NAMALWA (cell line): ENCODE measurements at regions not wholly inside any gene's neighbourhood (a gene's known extent, or its start where the extent isn't known, plus 50 kb on each side); places are given as distances from the start of the nearest gene placed in this dataset.

Source experiments
- DNase-seq: peaks from one replicate; pipeline ENCODE4 v3.0.0-alpha.2; 2015; ENCODE audit warnings: low spot score

GRCh38 chr14:26204366-26204727, 393.5 kb downstream of the NOVA1 start:
- no peak for DNase-seq

GRCh38 chr14:26200687-26201086, 397.1 kb downstream of the NOVA1 start:
- DNase-seq, result no peak

GRCh38 chr14:26199590-26200370, 398.1 kb downstream of the NOVA1 start:
- peak; percentile 2 for DNase-seq

GRCh38 chr14:26199096-26199495, 398.7 kb downstream of the NOVA1 start:
- no peak for DNase-seq

GRCh38 chr14:26194816-26195215, 403.0 kb downstream of the NOVA1 start:
- DNase-seq, result no peak

- no peak for DNase-seq
These were observed 406.2 kb downstream of the NOVA1 start for GRCh38 chr14:26191671-26192070.

GRCh38 chr14:26191123-26191522, 406.7 kb downstream of the NOVA1 start:
- DNase-seq, result no peak

- DNase-seq, result no peak
These were observed 407.2 kb downstream of the NOVA1 start for GRCh38 chr14:26190646-26191045.

- no peak for DNase-seq
These were observed 409.7 kb downstream of the NOVA1 start for GRCh38 chr14:26187996-26188620.

GRCh38 chr14:26180221-26180620, 417.6 kb downstream of the NOVA1 start:
- DNase-seq, result no peak

- DNase-seq, result no peak
These were observed 422.2 kb downstream of the NOVA1 start for GRCh38 chr14:26175658-26176057.

- DNase-seq, result no peak
These were observed 423.4 kb downstream of the NOVA1 start for GRCh38 chr14:26174395-26174794.

GRCh38 chr14:26173581-26174110, 424.2 kb downstream of the NOVA1 start:
- no peak for DNase-seq

- DNase-seq, result no peak
These were observed 425.4 kb downstream of the NOVA1 start for GRCh38 chr14:26172396-26172795.

- no peak for DNase-seq
These were observed 426.9 kb downstream of the NOVA1 start for GRCh38 chr14:26170885-26171284.

- peak; percentile 18 for DNase-seq
These were observed 434.1 kb downstream of the NOVA1 start for GRCh38 chr14:26163761-26164160.

GRCh38 chr14:26157517-26157916, 440.3 kb downstream of the NOVA1 start:
- DNase-seq, result no peak

GRCh38 chr14:26143057-26143456, 454.8 kb downstream of the NOVA1 start:
- no peak for DNase-seq

GRCh38 chr14:26138764-26139445, 458.9 kb downstream of the NOVA1 start:
- no peak for DNase-seq

GRCh38 chr14:26137161-26137560, 460.7 kb downstream of the NOVA1 start:
- peak; percentile 22 for DNase-seq

GRCh38 chr14:26132061-26132645, 465.7 kb downstream of the NOVA1 start:
- DNase-seq, result no peak

GRCh38 chr14:26130690-26131089, 467.1 kb downstream of the NOVA1 start:
- DNase-seq, result no peak
